H1 (cell line): ENCODE measurements at regions not wholly inside any gene's neighbourhood (a gene's known extent, or its start where the extent isn't known, plus 50 kb on each side); places are given as distances from the start of the nearest gene placed in this dataset.

Experiments
- CTCF ChIA-PET: fragments of 300-600 bp; sonication (Branson Sonifier 250); formaldehyde crosslinking; loops from one replicate; lab custom pipeline; 2021; ENCODE audit not compliant: partially characterized antibody; lab: Charles Lee
- POLR2A ChIA-PET: fragments of 300-600 bp; sonication (Branson Sonifier 250); formaldehyde crosslinking; loops from one replicate; lab custom pipeline; 2021; ENCODE audit warnings: inconsistent platforms; ENCODE audit not compliant: partially characterized antibody; lab: Charles Lee
- DNase-seq, 2 experiments: peaks; one replicate each; pipeline versions ENCODE4 v3.0.0 to v3.0.0-alpha.2; 2010 to 2022; ENCODE audit warnings: low spot score in 2 of 2, low read depth in 1 of 2, mixed read lengths in 1 of 2
- FAIRE-seq: peaks from 2 replicates; lab custom pipeline; 2011; peaks lifted over from hg19 to GRCh38; lab: Jason Lieb, UNC
- H2AFZ ChIP-seq: 2 replicates; pipeline ENCODE4 v1.8.1; 2012; ENCODE audit warnings: low read length, inconsistent platforms
- H2AK5ac ChIP-seq: 2 replicates; pipeline ENCODE4 v1.6.1; 2013; ENCODE audit warnings: low read depth, low read length
- H2BK120ac ChIP-seq: replicated peaks from 2 replicates; pipeline ENCODE3; 2013; ENCODE audit warnings: low read depth, low read length, inconsistent platforms
- H2BK12ac ChIP-seq: 2 replicates; pipeline ENCODE4 v1.6.1; 2013; ENCODE audit warnings: low read depth, low read length
- H2BK15ac ChIP-seq: 2 replicates; pipeline ENCODE4 v1.6.1; 2013; ENCODE audit warnings: low read length
- H2BK20ac ChIP-seq: 2 replicates; pipeline ENCODE4 v1.6.1; 2013; ENCODE audit warnings: low read length
- H2BK5ac ChIP-seq: 2 replicates; pipeline ENCODE4 v1.6.1; 2013; ENCODE audit warnings: low read depth, low read length
- H3K14ac ChIP-seq: 2 replicates; pipeline ENCODE4 v1.6.1; 2013; ENCODE audit warnings: inconsistent platforms; ENCODE audit not compliant: insufficient read length
- H3K18ac ChIP-seq: 2 replicates; pipeline ENCODE4 v1.6.1; 2013; ENCODE audit warnings: low read length; ENCODE audit errors: extremely low read depth
- H3K23ac ChIP-seq: 2 replicates; pipeline ENCODE4 v1.6.1; 2013; ENCODE audit warnings: inconsistent platforms; ENCODE audit not compliant: insufficient read length
- H3K23me2 ChIP-seq: 2 replicates; pipeline ENCODE4 v1.6.1; 2013; ENCODE audit warnings: low read depth, low read length
- H3K27ac ChIP-seq: 2 replicates; pipeline ENCODE4 v1.6.1; 2011; ENCODE audit warnings: low read depth, low read length, inconsistent platforms
- H3K27me3 ChIP-seq, 4 experiments: replicated peaks in 1 of 4; 1 replicate in 1 of 4; 2 replicates in 3 of 4; pipeline versions ENCODE4 v1.6.1 to v1.8.1; 2011 to 2013; ENCODE audit warnings: low read length in 3 of 4, mild to moderate bottlenecking in 3 of 4, inconsistent platforms in 2 of 4, mixed read lengths in 2 of 4, moderate library complexity in 1 of 4; ENCODE audit not compliant: control insufficient read depth in 3 of 4, insufficient read depth in 3 of 4; ENCODE audit errors: extremely low read depth in 1 of 4
- H3K36me3 ChIP-seq, 4 experiments: 2 replicates each; pipeline versions ENCODE4 v1.6.1 to v1.8.1; 2011 to 2013; ENCODE audit warnings: mild to moderate bottlenecking in 4 of 4, low read length in 3 of 4, moderate library complexity in 2 of 4, control low read depth in 1 of 4, inconsistent platforms in 1 of 4; ENCODE audit not compliant: insufficient read depth in 4 of 4, control insufficient read depth in 2 of 4
- H3K4ac ChIP-seq: replicated peaks from 2 replicates; pipeline ENCODE3; 2013; ENCODE audit warnings: low read length, low read depth, mixed read lengths, inconsistent platforms; ENCODE audit not compliant: insufficient read length
- H3K4me1 ChIP-seq, 4 experiments: replicated peaks in 1 of 4; 1 replicate in 1 of 4; 2 replicates in 3 of 4; pipeline versions ENCODE4 v1.6.1 to v1.8.1; 2011 to 2013; ENCODE audit warnings: low read length in 3 of 4, inconsistent platforms in 2 of 4, mixed read lengths in 1 of 4; ENCODE audit not compliant: insufficient read depth in 4 of 4, control insufficient read depth in 3 of 4
- H3K4me2 ChIP-seq, 2 experiments: 2 replicates each; pipeline versions ENCODE4 v1.6.1 to v1.8.1; 2011 to 2013; ENCODE audit warnings: low read depth in 2 of 2, low read length in 2 of 2, control low read depth in 1 of 2, inconsistent platforms in 1 of 2, mild to moderate bottlenecking in 1 of 2; ENCODE audit not compliant: insufficient read depth in 1 of 2
- H3K4me3 ChIP-seq, 4 experiments: fragments of 200-600, 300-600 bp in 1 of 4; sonication (generic), shearing (Covaris generic), sonication (Bioruptor Twin) in 1 of 4; 2 replicates each; pipeline versions ENCODE4 v1.5.1 to v1.8.1; 2011 to 2016; ENCODE audit warnings: low read length in 4 of 4, low read depth in 3 of 4, control low read depth in 2 of 4, inconsistent platforms in 2 of 4, mild to moderate bottlenecking in 2 of 4, mixed read lengths in 1 of 4, moderate library complexity in 1 of 4; ENCODE audit not compliant: insufficient read depth in 2 of 4; ENCODE audit errors: extremely low read depth in 1 of 4
- H3K56ac ChIP-seq: replicated peaks from 2 replicates; pipeline ENCODE3; 2013; ENCODE audit warnings: low read depth, mild to moderate bottlenecking, mixed read lengths, low read length, inconsistent platforms; ENCODE audit not compliant: insufficient read length
- H3K79me1 ChIP-seq: 2 replicates; pipeline ENCODE4 v1.6.1; 2013; ENCODE audit warnings: low read depth, low read length, control low read depth
- H3K79me2 ChIP-seq, 2 experiments: 2 replicates each; pipeline versions ENCODE4 v1.6.1 to v1.8.1; 2012 to 2013; ENCODE audit warnings: low read length in 2 of 2, mild to moderate bottlenecking in 2 of 2, inconsistent platforms in 1 of 2; ENCODE audit not compliant: insufficient read depth in 2 of 2, control insufficient read depth in 1 of 2
- H3K9ac ChIP-seq, 4 experiments: replicated peaks in 1 of 4; 1 replicate in 1 of 4; 2 replicates in 3 of 4; pipeline versions ENCODE4 v1.6.1 to v1.8.1; 2011 to 2013; ENCODE audit warnings: low read depth in 3 of 4, low read length in 3 of 4, control low read depth in 2 of 4, mild to moderate bottlenecking in 2 of 4, moderate library complexity in 2 of 4, inconsistent platforms in 1 of 4; ENCODE audit errors: extremely low read depth in 1 of 4
- H3K9me3 ChIP-seq, 2 experiments: 2 replicates each; pipeline versions ENCODE4 v1.6.1 to v1.8.1; 2012 to 2013; ENCODE audit warnings: mild to moderate bottlenecking in 2 of 2, moderate library complexity in 2 of 2, control low read depth in 1 of 2, inconsistent platforms in 1 of 2, low read depth in 1 of 2, low read length in 1 of 2, mixed read lengths in 1 of 2; ENCODE audit not compliant: insufficient read depth in 2 of 2
- H4K20me1 ChIP-seq, 2 experiments: replicated peaks in 1 of 2; 2 replicates each; pipeline versions ENCODE3 to v1.8.1; 2011 to 2013; ENCODE audit warnings: inconsistent platforms in 2 of 2, low read length in 2 of 2, mild to moderate bottlenecking in 1 of 2; ENCODE audit not compliant: insufficient read depth in 2 of 2, control insufficient read depth in 1 of 2
- H4K5ac ChIP-seq: 2 replicates; pipeline ENCODE4 v1.6.1; 2013; ENCODE audit warnings: low read length, low read depth, mixed read lengths, inconsistent platforms; ENCODE audit not compliant: insufficient read length
- H4K8ac ChIP-seq: 2 replicates; pipeline ENCODE4 v1.8.0; 2013; ENCODE audit warnings: mild to moderate bottlenecking, moderate library complexity, low read length, inconsistent platforms; ENCODE audit not compliant: insufficient read depth; ENCODE audit errors: extremely low read depth
- H4K91ac ChIP-seq: replicated peaks from 2 replicates; pipeline ENCODE3; 2013; ENCODE audit warnings: low read length, mixed read lengths, inconsistent platforms; ENCODE audit not compliant: insufficient read length
- ATF2 ChIP-seq: IDR thresholded peaks from 2 replicates; pipeline ENCODE4 v1.6.1; 2012; ENCODE audit warnings: low read length, inconsistent platforms
- BCL11A ChIP-seq, 2 experiments: IDR thresholded peaks; one replicate each; pipeline ENCODE4 v1.6.1; 2011; ENCODE audit warnings: low read depth in 2 of 2, low read length in 2 of 2, mild to moderate bottlenecking in 2 of 2
- GTF2F1 ChIP-seq: IDR thresholded peaks from 2 replicates; pipeline ENCODE4 v1.6.1; 2012; ENCODE audit warnings: low read depth, low read length, improper control_type of control experiment, borderline replicate concordance
- JUN ChIP-seq: IDR thresholded peaks from 2 replicates; pipeline ENCODE4 v1.6.1; 2011; ENCODE audit warnings: low read depth, mild to moderate bottlenecking, improper control_type of control experiment, low read length
- RAD21 ChIP-seq, 2 experiments: IDR thresholded peaks in 1 of 2; conservative IDR thresholded peaks in 1 of 2; 2 replicates each; pipeline ENCODE4 v1.6.1; 2011; ENCODE audit warnings: low read depth in 2 of 2, low read length in 2 of 2, improper control_type of control experiment in 1 of 2, inconsistent platforms in 1 of 2, mild to moderate bottlenecking in 1 of 2, moderate library complexity in 1 of 2
- RNF2 ChIP-seq: fragments of 200-900, 300-1000 bp; sonication (generic); IDR thresholded peaks from 2 replicates; pipeline ENCODE4 v1.7.1; 2016; ENCODE audit warnings: borderline replicate concordance, low read depth, mild to moderate bottlenecking, antibody characterized with exemption, low read length; ENCODE audit not compliant: poor library complexity, severe bottlenecking; ENCODE audit errors: missing control alignments
- SAP30 ChIP-seq: fragments of 300-600 bp; sonication (generic); IDR thresholded peaks from 2 replicates; pipeline ENCODE4 v1.7.1; 2012; ENCODE audit warnings: low read length, moderate library complexity, mild to moderate bottlenecking, inconsistent platforms; ENCODE audit not compliant: insufficient read depth, insufficient replicate concordance
- SIX5 ChIP-seq: IDR thresholded peaks from 2 replicates; pipeline ENCODE4 v1.6.1; 2011; ENCODE audit warnings: mild to moderate bottlenecking, low read depth, low read length
- TAF1 ChIP-seq: IDR thresholded peaks from 2 replicates; pipeline ENCODE4 v1.6.1; 2011; ENCODE audit warnings: mild to moderate bottlenecking, low read depth, low read length
- TBP ChIP-seq: IDR thresholded peaks from 2 replicates; pipeline ENCODE4 v1.6.1; 2011; ENCODE audit warnings: low read depth, low read length, improper control_type of control experiment
- YY1 ChIP-seq: IDR thresholded peaks from 2 replicates; pipeline ENCODE4 v1.6.1; 2011; ENCODE audit warnings: low read depth, mild to moderate bottlenecking, low read length
- WGBS, 2 experiments: shearing (Covaris generic) in 1 of 2; methylation state at CpG; one replicate each; pipeline versions ENCODE4 v1.1.6 to v1.1.7; 2013 to 2015; ENCODE audit warnings: low lambda C conversion rate in 2 of 2, mixed read lengths in 2 of 2, inconsistent platforms in 1 of 2, low coverage in 1 of 2, missing lambda C conversion rate in 1 of 2; ENCODE audit not compliant: insufficient replicate concordance in 2 of 2, insufficient coverage in 1 of 2, insufficient read length in 1 of 2; ENCODE audit errors: extremely low coverage in 1 of 2, missing lambda C conversion rate in 1 of 2; 5-methylcytosine and 5-hydroxymethylcytosine counted together

- ChIA-PET POLR2A (no interaction called here), CTCF (no interaction called here)
- DNase-seq (no peak), FAIRE-seq (no peak)
- no peak overlapping the region for H2BK20ac ChIP-seq
- no peaks in the 10 kb centered on the region for H3K27me3 ChIP-seq
- no peaks in the 10 kb centered on the region for H4K20me1 ChIP-seq
- H2AFZ ChIP-seq = no peak overlapping the region
- H3K79me1 ChIP-seq = no peaks in the 10 kb centered on the region
- no peaks in the 10 kb centered on the region for H3K36me3 ChIP-seq
- no peak overlapping the region for H3K4me2 ChIP-seq
- no peak overlapping the region for H3K9ac ChIP-seq
- H4K5ac ChIP-seq = no peak overlapping the region
- H3K23ac ChIP-seq = no peak overlapping the region
- no peak overlapping the region for H2BK15ac ChIP-seq
- no peak overlapping the region for H3K4me3 ChIP-seq
- H2AK5ac ChIP-seq = no peak overlapping the region
- H4K8ac ChIP-seq = no peak overlapping the region
- WGBS, 2 experiments = 84 to 100% methylated on average over 2 to 8 of the region's 8 CpGs
- H3K23me2 ChIP-seq = no peaks in the 10 kb centered on the region
- H3K4me1 ChIP-seq = no peaks in the 10 kb centered on the region
- H3K9me3 ChIP-seq = no peaks in the 10 kb centered on the region
- no peak overlapping the region for H3K18ac ChIP-seq
- no peak overlapping the region for H3K56ac ChIP-seq
- no peak overlapping the region for H2BK120ac ChIP-seq
- H2BK5ac ChIP-seq = no peak overlapping the region
- H3K4ac ChIP-seq = no peak overlapping the region
- no peak overlapping the region for H3K27ac ChIP-seq
- no peak overlapping the region for H2BK12ac ChIP-seq
- no peak overlapping the region for H3K14ac ChIP-seq
- no peaks in the 10 kb centered on the region for H3K79me2 ChIP-seq
- no peak overlapping the region for H4K91ac ChIP-seq
- TF ChIP-seq RAD21 (IDR thresholded peaks at IDR 0.05 in 1 of 2, conservative IDR thresholded peaks at IDR 0.05 in 1 of 2; ENCODE audit: low read depth in 2 of 2, low read length in 2 of 2) = no peak
- TF ChIP-seq YY1 = no peak
- TF ChIP-seq SAP30 = no peak
- TF ChIP-seq RNF2 = no peak
- TF ChIP-seq TAF1 = no peak
- TF ChIP-seq TBP = no peak
- TF ChIP-seq GTF2F1 = no peak
- no peak for TF ChIP-seq BCL11A (IDR thresholded peaks at IDR 0.05; ENCODE audit: low read depth in 2 of 2, low read length in 2 of 2)
- TF ChIP-seq JUN = no peak
- no peak for TF ChIP-seq ATF2
- no peak for TF ChIP-seq SIX5
These were observed 347.1 kb upstream of the GATB start for GRCh38 chr4:152107736-152108500.
